A549 (cell line): ENCODE measurements at regions not wholly inside any gene's neighbourhood (a gene's known extent, or its start where the extent isn't known, plus 50 kb on each side); places are given as distances from the start of the nearest gene placed in this dataset.

Experiments used
- BHLHE40 ChIP-seq: IDR thresholded peaks from 2 replicates; pipeline ENCODE4 v1.6.1; 2012; ENCODE audit warnings: low read depth, low read length, inconsistent platforms
- TF ChIP-seq, protein P1 (sequence below): fragments of >200 bp; sonication (Bioruptor Twin); formaldehyde crosslinking; IDR thresholded peaks from 3 replicates; pipeline ENCODE4 v1.5.1; 2016

DNA sequence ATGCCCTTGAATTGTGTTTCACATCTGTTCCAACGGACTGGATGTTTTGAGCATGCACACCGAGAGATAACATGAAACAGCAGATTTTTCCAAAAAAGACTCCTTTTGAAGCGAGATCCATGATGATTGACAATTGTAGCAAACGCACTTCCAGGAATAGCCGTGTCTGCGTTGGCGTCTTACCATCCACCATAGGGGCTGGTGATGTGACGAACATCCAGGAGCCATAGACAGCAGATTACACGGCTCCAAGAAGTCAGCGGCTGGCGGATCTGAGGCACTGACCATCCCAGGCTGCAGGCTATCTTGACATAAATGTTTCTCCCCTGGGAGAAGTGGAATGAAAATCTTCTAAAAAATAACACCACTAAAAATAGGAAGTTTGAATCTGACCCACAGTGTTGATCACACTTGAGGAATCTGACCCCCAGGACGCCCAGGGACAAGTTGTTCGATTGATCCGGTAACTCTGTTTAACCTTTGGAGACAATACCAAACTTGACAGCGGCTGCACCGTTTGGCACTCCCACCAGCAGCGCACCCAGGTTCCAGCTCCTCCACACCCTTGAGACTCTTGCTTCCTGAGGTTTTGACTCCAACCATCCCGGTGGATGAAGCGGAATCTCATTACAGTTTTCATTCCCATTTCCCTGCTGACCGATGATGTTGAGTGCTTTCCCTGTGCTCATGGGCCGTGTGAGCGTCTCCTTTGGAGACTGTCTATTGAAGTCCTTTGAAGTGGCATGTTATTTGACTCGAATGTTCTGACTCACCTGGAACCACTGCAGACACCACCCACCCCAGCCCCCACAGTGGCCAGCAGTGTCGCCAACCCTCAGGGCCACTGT, 140.0 kb upstream of the GPC1 start:
- TF ChIP-seq, protein P1, sequence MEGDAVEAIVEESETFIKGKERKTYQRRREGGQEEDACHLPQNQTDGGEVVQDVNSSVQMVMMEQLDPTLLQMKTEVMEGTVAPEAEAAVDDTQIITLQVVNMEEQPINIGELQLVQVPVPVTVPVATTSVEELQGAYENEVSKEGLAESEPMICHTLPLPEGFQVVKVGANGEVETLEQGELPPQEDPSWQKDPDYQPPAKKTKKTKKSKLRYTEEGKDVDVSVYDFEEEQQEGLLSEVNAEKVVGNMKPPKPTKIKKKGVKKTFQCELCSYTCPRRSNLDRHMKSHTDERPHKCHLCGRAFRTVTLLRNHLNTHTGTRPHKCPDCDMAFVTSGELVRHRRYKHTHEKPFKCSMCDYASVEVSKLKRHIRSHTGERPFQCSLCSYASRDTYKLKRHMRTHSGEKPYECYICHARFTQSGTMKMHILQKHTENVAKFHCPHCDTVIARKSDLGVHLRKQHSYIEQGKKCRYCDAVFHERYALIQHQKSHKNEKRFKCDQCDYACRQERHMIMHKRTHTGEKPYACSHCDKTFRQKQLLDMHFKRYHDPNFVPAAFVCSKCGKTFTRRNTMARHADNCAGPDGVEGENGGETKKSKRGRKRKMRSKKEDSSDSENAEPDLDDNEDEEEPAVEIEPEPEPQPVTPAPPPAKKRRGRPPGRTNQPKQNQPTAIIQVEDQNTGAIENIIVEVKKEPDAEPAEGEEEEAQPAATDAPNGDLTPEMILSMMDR = no peak
- TF ChIP-seq BHLHE40 = no peak
